ENCODE measurements at regions not wholly inside any gene's neighbourhood (a gene's known extent, or its start where the extent isn't known, plus 50 kb on each side); places are given as distances from the start of the nearest gene placed in this dataset.

GRCh38 chr4:181647396-181648147, 595.6 kb upstream of the TENM3 start:
- DNase-seq: no peak

DNA sequence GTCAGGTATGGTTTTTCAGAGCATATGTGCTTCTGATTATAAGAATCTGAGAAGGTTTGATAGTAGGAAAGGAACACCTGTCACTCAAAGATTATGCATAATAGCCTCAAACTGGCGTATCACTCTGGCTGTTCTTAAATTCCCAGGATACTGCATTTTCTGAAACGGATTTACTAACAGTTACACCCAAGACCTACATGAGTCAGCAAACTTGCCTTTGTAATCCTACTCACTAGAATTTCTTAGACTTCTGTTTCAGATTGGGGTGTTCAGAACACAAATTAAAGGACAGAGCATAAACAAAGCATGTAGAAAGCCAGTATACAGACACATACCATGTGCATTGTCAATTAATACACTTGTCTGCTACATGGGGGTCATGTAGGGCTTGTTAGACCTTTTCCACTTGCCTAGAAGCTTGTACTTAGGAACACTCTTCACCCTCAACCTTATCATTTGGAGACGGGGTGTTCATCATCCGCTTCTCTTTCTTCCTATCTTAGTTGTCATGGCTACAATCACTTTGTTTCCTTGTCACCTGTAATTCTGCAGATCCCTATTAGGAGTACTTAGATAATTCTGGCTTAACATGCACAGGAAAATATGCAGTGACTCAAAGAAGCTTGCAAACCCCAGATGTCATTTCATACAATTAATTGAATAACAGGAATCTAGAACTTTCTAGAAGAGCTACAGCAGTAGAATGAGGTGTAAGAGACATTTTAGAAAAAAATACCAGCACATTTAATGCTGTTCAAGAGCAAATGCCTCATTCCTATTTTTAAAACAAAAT, 593.0 kb upstream of the TENM3 start:
- no peak for DNase-seq

DNA sequence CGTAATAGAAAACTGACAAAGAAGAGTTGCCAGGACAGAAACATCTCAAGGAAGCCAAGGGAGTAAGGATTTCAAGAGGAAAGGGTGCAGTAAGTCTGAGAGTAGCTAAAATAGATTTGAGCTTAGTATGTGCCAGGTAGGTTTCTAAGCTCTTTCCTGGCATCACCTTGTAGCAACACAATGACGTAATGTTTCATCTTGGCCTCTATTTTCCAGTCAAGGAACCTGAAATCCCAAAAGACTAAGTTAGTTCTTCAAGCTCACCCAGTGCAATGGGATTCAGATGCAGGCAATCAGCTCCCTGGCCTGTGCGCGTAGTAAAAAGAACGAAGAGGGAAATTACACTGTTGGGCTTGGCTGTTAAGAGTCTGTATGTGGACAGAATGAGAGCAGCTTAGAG, 586.5 kb upstream of the TENM3 start:
- DNase-seq: no peak

DNA sequence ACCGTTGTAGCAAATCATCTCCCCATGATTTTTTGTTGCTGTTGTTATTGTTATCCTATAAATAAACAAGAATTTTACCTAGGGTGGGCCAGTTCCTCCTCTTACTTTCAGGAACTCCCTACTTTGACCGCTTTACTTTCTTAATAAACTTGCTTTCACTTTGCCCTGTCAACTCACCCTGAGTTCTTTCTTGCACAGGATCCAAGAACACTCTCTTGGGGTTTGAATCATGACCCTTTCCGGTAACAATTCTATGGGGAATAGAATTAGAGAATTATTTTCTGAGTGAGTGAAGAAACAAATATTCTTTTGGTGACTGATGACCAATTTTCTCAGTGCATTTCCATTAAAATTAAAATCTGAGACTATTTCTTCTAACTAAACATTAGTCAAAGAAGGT, 584.0 kb upstream of the TENM3 start:
- DNase-seq: no peak

DNA sequence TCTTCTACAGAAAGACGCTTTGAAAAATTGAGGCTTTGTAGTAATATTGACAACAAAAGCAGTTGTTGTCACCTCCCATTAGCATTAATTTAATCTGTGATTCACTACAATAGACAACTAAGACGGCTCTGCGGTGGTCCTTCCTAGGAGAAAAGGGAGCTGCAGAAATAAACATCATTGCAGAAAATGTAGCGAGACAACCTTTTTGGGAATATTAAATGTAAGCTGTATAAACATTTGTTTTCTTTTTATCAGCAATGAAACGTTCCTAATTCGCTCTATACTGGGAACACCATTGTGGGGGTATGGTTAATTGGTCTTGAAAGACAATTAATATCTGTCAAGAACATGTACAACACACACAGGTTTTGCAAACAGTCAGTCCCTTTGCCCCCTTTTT, 583.3 kb upstream of the TENM3 start:
- DNase-seq: no peak

- no peak for DNase-seq
Measured at GRCh38 chr4:181661090-181661489, 582.1 kb upstream of the TENM3 start.

DNA sequence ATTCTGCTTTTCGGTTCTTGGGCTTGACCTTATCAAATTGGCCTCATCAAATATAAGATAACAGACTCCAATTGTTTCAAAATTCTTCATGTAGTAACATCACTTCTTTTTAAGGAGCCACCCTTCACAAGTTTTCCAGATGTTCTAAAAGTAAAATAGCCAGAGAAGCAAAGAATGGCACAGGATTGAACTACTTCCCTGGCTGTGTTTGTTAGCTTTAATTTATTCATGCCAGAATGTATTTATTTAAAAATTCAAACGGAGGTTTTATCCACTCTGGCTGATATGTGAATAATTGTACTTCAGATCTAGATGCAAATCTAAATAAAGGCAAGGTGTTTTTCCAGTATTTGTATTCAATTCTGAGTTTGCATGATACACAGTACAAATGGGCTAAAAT, 581.3 kb upstream of the TENM3 start:
- DNase-seq: no peak

DNA sequence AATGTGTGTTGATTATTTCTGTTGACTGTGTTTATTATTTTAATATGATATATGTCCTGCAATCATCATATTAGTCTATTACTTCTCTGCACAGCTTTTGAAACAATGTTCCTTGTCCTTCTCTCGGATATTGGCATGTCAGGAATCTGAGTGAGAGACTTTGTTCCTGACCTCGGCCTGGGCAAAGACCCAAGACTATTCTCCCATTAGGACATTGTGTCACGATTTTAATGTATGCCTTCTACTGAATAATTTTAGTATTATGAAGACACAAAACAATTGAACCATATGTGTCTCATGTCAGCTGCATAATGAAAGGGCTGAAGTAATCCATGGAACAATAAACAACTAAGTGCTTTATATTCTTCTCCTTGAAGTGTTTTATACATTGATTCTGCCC, 580.8 kb upstream of the TENM3 start:
- no peak for DNase-seq

GRCh38 chr4:181670506-181670905, 572.7 kb upstream of the TENM3 start:
- DNase-seq: no peak

GRCh38 chr4:181671672-181672071, 571.5 kb upstream of the TENM3 start:
- DNase-seq: no peak

GRCh38 chr4:181672751-181673150, 570.5 kb upstream of the TENM3 start:
- DNase-seq: no peak

DNA sequence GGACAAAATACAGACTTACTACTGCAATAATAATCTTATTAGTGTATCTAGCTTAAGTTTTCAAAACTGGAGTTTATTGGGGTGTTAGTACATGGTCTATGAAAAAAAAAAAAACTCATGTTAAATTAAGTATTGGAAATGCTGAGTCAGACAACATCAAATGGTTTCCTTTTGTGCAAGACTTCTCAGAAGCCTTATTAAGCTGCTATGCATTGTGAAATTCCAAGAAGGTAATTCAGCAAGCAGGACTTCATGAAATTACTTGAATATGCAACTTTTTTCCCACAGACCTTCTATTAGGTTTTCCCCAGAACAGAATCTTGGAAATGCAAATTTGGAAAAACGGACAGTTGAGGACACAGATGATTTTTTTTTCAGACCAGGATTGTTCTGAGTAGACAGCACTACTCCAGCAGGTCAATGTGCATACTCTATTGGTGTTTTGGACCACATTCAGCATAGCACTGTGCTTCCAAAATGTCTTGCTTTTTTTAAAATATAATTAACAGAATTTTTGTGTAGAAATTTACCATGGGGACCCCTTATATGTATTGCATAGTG, 568.8 kb upstream of the TENM3 start:
- no peak for DNase-seq

- DNase-seq: no peak
Measured at GRCh38 chr4:181676546-181676945, 566.7 kb upstream of the TENM3 start.

- no peak for DNase-seq
Measured at GRCh38 chr4:181677201-181677600, 566.0 kb upstream of the TENM3 start.

- DNase-seq: no peak
Measured at GRCh38 chr4:181677621-181678020, 565.6 kb upstream of the TENM3 start.

DNA sequence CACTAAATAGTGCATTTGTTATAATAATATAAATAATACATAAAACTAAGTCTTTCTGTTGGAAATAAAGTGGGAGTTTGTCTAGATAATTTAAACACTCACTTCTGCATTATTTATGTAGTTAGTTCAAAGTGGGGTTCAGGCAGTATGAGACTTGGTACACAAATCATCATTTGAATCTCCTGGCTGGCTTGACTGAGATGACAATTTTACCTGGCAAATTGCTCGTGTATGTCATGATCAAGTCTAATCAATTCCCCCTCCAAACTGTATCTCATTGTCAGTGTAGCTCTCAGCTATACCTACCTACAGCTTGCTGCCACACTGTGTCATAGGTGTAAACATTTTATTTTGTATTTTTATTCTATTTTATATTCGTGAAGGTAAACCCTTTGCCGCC, 563.4 kb upstream of the TENM3 start:
- DNase-seq: no peak

DNA sequence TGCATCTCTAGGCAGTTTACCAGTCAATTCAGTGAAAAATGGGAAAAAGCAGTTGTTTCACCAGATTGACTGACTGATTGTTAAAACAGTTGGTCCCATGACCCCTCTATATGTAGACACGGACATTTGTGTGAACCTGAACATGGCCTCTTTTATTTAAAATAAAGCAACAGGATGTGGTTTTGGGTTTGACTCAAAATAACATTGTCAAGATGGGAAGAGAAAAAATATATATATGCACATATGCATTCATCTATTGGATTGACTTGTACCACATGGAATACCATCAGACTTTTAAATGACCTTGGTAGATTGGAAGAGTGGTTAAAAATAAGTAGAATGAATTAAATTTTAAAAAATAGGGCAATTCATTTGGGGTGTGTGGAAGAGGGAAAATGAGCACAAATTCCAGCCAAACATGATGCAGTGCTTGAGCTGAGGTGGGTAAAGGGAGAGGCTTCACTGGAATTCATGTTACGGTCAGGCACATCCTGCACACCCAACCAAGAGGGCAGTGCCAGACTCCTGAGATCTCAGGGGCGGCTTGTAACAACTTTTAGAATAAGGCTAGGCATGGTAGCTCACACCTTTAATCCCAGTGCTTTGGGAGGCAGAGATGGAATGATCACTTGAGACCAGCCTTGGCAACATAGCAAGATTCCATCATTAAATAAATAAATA, 560.7 kb upstream of the TENM3 start:
- no peak for DNase-seq

GRCh38 chr4:181684310-181684709, 558.9 kb upstream of the TENM3 start:
- no peak for DNase-seq

- no peak for DNase-seq
Measured at GRCh38 chr4:181685461-181685860, 557.7 kb upstream of the TENM3 start.

- DNase-seq: no peak
Measured at GRCh38 chr4:181685911-181686310, 557.3 kb upstream of the TENM3 start.

DNA sequence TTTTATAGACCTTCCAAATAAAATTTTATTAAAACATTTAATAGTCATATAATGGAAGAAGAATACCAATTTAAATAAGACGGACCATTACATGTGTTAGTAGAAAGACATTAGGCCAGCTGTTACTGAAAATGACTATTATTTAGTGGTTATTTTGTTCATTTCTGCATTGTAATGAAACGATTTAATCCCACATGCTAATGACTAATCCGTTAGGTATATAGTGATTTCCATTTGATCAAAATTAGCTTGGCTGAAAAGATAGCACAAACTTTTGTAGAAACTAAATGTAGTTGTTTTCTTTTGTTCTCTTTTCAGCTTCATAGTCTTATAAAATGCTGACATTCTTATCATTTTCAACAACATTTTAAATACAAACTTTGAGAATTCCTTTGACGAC, 556.1 kb upstream of the TENM3 start:
- DNase-seq: no peak

DNA sequence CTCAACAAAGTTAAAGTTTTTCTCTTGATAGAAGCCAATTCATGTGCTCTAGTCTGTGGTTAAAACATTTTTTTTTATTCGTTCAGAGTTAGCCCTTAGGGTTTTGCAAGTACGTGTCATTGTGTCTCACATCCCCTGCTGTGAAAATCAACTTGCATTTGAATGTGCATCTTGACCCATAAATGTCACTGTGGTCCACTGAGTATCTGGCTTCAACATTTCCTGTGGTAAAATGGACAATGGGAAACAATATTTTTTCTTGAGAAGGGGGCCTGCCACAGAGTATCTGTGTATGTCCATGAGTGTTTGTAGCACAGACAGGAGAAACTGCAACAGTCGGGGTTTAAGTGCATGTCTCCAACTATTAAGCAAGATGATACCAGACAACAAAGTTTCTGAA, 554.8 kb upstream of the TENM3 start:
- no peak for DNase-seq

DNA sequence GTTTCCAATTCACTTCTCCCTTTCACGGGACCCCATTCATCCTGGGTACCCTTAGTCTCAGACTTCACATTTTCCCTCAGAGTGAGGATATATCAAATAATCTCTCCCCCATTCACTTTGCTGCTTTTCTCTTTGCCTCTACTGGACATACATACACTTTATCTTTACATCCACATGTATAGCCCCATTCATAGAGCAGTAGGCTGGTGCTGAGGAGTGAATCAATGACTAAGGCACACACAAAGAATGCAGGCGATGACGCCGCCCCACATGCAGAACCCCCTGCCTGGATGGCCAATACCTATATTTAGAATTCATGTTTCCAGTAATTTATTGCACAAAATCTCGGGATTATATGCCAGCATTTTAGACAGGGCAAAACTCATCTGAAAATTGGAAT, 554.3 kb upstream of the TENM3 start:
- no peak for DNase-seq

DNA sequence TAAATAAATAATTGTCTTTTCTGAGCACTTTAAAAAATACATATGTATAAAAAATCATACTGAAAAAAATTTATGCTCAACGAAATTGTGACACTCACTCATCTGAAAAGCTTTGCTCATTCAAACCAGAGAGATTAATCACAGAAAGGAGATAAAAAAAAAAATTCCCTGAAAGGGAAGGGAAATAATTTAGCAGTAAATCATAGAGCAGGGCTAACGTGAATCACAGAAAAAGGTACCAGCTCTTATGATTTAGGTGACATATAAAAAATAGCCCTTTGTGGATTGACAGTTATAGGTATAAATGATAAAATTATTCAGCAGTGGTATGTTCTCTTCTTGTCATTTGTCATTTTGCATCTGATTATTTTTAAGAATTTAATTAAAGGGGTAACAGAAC, 552.7 kb upstream of the TENM3 start:
- no peak for DNase-seq
